ENCODE measurements at regions not wholly inside any gene's neighbourhood (a gene's known extent, or its start where the extent isn't known, plus 50 kb on each side); places are given as distances from the start of the nearest gene placed in this dataset.

DNA sequence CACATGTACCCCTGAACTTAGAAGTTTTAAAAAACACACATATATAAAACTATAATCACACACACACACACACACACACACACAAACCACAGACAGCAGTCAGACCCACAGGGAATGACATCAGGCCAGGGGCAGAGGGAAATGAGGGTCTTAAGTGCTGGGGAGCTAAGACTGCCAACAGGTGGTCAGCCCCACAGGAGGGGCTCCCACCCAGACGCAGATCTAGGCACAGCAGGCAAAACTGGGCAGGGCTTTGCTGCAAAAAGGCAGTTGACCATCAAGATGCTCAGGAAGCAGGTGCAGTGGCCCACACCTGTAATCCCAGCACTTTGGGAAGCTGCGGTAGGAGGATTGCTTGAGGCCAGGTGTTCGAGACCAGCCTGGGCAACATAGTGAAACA lies 121.0 kb upstream of the LSM14A start:
- Histone ChIP-seq H3K27ac (ENCODE audit: low read depth in 1 of 2, low read length in 2 of 2) (no peak overlapping the region), H3K36me3 (ENCODE audit: control insufficient read depth in 1 of 2, insufficient read depth in 2 of 2, low read length in 1 of 2) (no peaks in the 10 kb centered on the region), H3K9me3 (ENCODE audit: control insufficient read depth, low read length) (no peaks in the 10 kb centered on the region), H3K4me3 (ENCODE audit: low read length in 2 of 2) (no peak overlapping the region), H3K27me3 (ENCODE audit: control insufficient read depth in 1 of 2, insufficient read depth in 2 of 2, low read length in 1 of 2) (no peaks in the 10 kb centered on the region), H3K4me1 (ENCODE audit: control insufficient read depth in 1 of 2, insufficient read depth in 2 of 2, low read length in 2 of 2) (no peaks in the 10 kb centered on the region)
- no peak for ATAC-seq (ENCODE audit: low FRiP score)
- intact Hi-C loops (cut with DNase I) = no loop called here
- DNase-seq = no peak
- WGBS, 2 donors = 84 to 88% methylated on average over 3 of the region's 3 CpGs

DNA sequence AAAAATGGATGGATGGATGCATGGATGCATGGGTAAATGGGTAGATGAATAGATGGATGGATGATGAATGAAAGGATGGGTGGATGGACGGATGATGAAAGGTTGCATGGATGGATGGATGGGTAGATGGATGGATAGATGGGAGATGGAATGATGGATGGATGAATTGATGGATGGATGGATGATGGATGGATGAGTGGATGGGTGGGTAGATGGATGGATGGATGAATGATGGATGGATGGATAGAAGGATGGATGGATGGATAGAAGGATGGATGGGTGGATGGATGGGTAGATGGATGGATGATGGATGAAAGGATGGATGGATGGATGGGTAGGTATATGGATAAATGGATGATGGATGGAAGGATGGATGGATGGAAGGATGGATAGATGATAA lies 115.1 kb upstream of the LSM14A start:
- no peaks in the 10 kb centered on the region for H3K4me1 ChIP-seq (ENCODE audit: control insufficient read depth in 1 of 2, insufficient read depth in 2 of 2, low read length in 2 of 2)
- WGBS, 2 donors = 79 to 82% methylated on average over 1 of the region's 1 CpG
- H3K27ac ChIP-seq (ENCODE audit: low read depth in 1 of 2, low read length in 2 of 2) = no peak overlapping the region
- no peaks in the 10 kb centered on the region for H3K36me3 ChIP-seq (ENCODE audit: control insufficient read depth in 1 of 2, insufficient read depth in 2 of 2, low read length in 1 of 2)
- intact Hi-C loops (cut with DNase I) = no loop called here
- no peak for DNase-seq
- H3K9me3 ChIP-seq (ENCODE audit: control insufficient read depth, low read length) = no peaks in the 10 kb centered on the region
- no peaks in the 10 kb centered on the region for H3K27me3 ChIP-seq (ENCODE audit: control insufficient read depth in 1 of 2, insufficient read depth in 2 of 2, low read length in 1 of 2)
- no peak for ATAC-seq (ENCODE audit: low FRiP score)
- H3K4me3 ChIP-seq (ENCODE audit: low read length in 2 of 2) = no peak overlapping the region

DNA sequence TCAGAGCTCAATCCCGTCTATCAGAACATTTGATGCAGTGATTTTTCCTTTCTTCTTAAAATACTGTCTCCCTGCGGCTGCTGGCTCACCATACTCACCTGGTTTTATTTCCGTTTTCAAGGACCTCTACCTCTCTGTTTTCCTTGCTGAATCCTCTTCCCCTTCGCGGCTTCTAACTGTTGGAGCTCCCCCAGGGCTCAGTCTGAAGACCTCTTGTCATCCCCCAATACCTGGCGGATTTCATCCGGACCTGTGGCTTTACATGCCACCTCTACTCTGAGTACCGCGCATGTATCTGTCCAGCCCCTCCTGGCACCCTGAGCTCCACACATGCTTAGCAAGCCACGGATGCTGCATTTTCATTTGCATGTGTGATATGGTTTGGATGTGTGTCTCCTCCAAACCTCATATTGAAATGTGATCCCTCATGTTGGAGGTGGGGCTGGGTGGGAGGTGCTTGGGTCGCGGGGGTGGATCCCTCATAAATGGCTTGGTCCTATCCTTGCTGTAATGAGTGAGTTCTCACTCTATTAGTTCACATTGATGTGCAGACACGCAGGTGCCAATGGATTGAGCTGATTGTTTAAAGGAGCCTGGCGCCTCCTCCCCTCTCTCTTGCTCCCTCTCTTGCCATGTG lies 106.2 kb upstream of the LSM14A start:
- H3K27me3 ChIP-seq (ENCODE audit: control insufficient read depth in 1 of 2, insufficient read depth in 2 of 2, low read length in 1 of 2) = no peaks in the 10 kb centered on the region
- no peak overlapping the region for H3K27ac ChIP-seq (ENCODE audit: low read depth in 1 of 2, low read length in 2 of 2)
- H3K4me3 ChIP-seq (ENCODE audit: low read length in 2 of 2) = no peak overlapping the region
- ATAC-seq (ENCODE audit: low FRiP score) (no peak), DNase-seq (no peak)
- no peaks in the 10 kb centered on the region for H3K4me1 ChIP-seq (ENCODE audit: control insufficient read depth in 1 of 2, insufficient read depth in 2 of 2, low read length in 2 of 2)
- H3K36me3 ChIP-seq (ENCODE audit: control insufficient read depth in 1 of 2, insufficient read depth in 2 of 2, low read length in 1 of 2) = no peaks in the 10 kb centered on the region
- intact Hi-C loops (cut with DNase I) = no loop called here
- 31 to 41% methylated on average over 14 of the region's 14 CpGs for WGBS, 2 donors
- H3K9me3 ChIP-seq (ENCODE audit: control insufficient read depth, low read length) = peaks cover 1% of the 10 kb centered on the region

DNA sequence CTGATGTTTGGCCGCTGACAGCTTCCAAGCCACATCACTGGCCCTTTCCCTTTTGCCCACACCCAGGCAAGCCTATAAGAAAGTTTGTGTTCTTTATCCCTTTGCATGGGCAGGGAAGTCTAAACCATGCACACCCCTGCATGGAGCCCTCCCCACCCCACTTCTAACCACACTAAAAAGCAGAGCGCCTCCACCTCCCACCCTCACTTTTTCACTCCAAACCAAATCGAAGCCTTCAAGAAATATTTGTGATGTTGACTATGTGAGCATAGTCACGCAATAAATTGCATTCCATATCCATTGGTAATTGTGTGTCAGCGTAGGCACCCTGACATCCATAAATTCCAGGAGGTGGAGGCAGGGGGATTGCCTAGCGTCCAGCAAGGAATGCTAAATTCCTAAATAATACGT lies 104.4 kb upstream of the LSM14A start:
- Histone ChIP-seq H3K9me3 (ENCODE audit: control insufficient read depth, low read length) (peaks cover 1% of the 10 kb centered on the region), H3K4me3 (ENCODE audit: low read length in 2 of 2) (no peak overlapping the region), H3K4me1 (ENCODE audit: control insufficient read depth in 1 of 2, insufficient read depth in 2 of 2, low read length in 2 of 2) (no peaks in the 10 kb centered on the region), H3K36me3 (ENCODE audit: control insufficient read depth in 1 of 2, insufficient read depth in 2 of 2, low read length in 1 of 2) (no peaks in the 10 kb centered on the region), H3K27ac (ENCODE audit: low read depth in 1 of 2, low read length in 2 of 2) (no peak overlapping the region), H3K27me3 (ENCODE audit: control insufficient read depth in 1 of 2, insufficient read depth in 2 of 2, low read length in 1 of 2) (no peaks in the 10 kb centered on the region)
- ATAC-seq (ENCODE audit: low FRiP score) = no peak
- 56 to 60% methylated on average over 7 of the region's 7 CpGs for WGBS, 2 donors
- no peak for DNase-seq
- intact Hi-C loops (cut with DNase I) = no loop called here

DNA sequence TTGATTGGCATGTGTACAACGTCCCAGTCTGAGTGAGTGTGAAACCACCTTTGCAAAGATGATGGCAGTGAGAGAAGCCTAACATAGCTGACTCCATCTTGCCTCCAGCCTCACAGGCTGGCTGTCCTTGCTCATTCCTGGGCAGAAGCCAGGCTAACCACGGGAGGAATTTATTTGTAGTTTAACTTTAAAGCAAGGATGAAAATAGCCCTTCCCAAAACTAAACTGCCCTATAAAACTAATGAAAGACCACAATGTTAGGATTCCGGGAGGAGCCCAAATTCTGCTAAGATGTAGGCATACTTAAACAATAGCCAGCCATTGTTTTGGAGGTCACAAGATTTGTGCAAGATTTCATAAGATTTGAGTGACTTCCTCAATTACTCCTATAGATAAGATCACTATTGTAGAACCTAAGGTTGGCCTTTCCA lies 96.6 kb upstream of the LSM14A start:
- 34 to 35% methylated on average over 3 of the region's 3 CpGs for WGBS, 2 donors
- ATAC-seq (ENCODE audit: low FRiP score) (no peak), DNase-seq (no peak)
- H3K36me3 ChIP-seq (ENCODE audit: control insufficient read depth in 1 of 2, insufficient read depth in 2 of 2, low read length in 1 of 2) = no peaks in the 10 kb centered on the region
- intact Hi-C loops (cut with DNase I) = no loop called here
- H3K27me3 ChIP-seq (ENCODE audit: control insufficient read depth in 1 of 2, insufficient read depth in 2 of 2, low read length in 1 of 2) = no peaks in the 10 kb centered on the region
- H3K4me3 ChIP-seq (ENCODE audit: low read length in 2 of 2) = no peak overlapping the region
- H3K27ac ChIP-seq (ENCODE audit: low read depth in 1 of 2, low read length in 2 of 2) = no peak overlapping the region
- H3K9me3 ChIP-seq (ENCODE audit: control insufficient read depth, low read length) = no peaks in the 10 kb centered on the region
- no peaks in the 10 kb centered on the region for H3K4me1 ChIP-seq (ENCODE audit: control insufficient read depth in 1 of 2, insufficient read depth in 2 of 2, low read length in 2 of 2)

DNA sequence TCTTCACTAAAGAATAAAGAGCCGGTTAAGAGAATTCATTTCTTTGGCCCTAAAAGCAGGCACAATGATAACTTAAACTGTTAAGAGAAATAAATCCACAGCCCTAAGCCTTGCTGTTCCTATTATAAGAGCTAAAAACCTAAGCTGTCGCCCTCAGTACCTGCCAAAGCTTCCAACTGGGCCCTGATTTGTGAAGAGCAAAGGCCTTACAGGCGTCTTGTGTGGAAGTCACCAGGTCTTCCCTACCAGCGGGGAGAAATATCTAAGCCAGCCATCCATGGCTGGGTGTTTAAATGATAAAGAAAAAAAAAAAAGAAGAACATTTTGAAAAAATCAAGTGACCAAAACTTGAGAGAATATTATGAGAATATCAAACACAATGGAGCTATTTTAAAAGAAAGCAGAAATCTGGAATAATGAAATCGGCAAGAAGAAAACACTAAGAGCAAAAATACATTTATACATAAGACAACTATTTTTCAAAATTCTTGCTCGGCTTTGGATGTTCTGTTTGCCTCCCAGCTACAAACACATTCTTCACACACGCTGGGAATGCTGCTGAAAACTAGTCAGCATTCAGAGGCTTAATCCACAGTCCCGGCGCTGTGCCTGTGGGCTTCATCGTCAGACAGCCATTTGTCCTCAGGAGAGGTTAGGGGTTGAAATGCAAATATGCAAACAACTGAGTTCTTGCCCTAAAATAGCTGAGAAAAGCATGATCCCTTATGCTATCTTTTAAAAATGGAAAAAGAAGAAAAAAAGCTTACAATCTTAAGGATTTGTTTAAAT lies 89.8 kb upstream of the LSM14A start:
- DNase-seq (no peak), ATAC-seq (ENCODE audit: low FRiP score) (no peak)
- Histone ChIP-seq H3K9me3 (ENCODE audit: control insufficient read depth, low read length) (peaks cover 3% of the 10 kb centered on the region), H3K4me3 (ENCODE audit: low read length in 2 of 2) (no peak overlapping the region), H3K4me1 (ENCODE audit: control insufficient read depth in 1 of 2, insufficient read depth in 2 of 2, low read length in 2 of 2) (no peaks in the 10 kb centered on the region), H3K27me3 (ENCODE audit: control insufficient read depth in 1 of 2, insufficient read depth in 2 of 2, low read length in 1 of 2) (no peaks in the 10 kb centered on the region), H3K27ac (ENCODE audit: low read depth in 1 of 2, low read length in 2 of 2) (no peak overlapping the region), H3K36me3 (ENCODE audit: control insufficient read depth in 1 of 2, insufficient read depth in 2 of 2, low read length in 1 of 2) (no peaks in the 10 kb centered on the region)
- 29 to 33% methylated on average over 10 of the region's 10 CpGs for WGBS, 2 donors
- intact Hi-C loops (cut with DNase I) = no loop called here

DNA sequence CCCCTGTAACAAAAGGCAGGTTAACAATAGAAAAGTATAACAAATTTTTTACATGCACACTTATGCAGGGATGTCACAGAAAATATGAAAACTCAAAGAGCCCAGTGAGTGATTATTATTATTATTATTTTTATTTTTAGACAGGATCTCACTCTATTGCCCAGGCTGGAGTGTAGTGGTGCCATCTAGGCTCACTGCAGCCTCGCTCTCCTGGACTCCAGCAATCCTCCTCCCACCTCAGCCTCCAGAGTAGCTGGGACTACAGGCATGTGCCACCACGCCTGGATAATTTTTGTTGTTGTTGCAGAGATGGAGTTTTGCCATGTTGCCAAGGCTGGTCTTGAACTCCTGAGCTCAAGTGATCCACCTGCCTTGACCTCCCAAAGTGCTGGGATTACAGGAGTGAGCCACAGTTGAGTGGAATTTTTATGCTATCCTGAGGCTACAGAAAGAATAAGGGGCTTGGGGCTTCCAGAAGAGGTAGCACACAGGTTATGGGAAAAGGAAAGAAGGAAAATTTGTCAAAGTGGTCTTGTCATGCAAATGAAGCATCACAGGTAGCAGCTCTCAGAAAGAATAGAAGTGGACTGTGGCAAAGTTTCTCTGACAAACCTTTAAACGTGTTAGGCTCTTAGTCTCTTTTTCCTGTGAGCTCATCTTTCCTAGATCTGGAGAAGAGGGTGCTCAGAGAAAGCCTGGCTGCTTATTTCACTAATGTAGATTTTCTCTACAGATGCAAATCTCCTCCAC lies 87.7 kb upstream of the LSM14A start:
- no peak for DNase-seq
- Histone ChIP-seq H3K27ac (ENCODE audit: low read depth in 1 of 2, low read length in 2 of 2) (no peak overlapping the region), H3K4me3 (ENCODE audit: low read length in 2 of 2) (no peak overlapping the region), H3K27me3 (ENCODE audit: control insufficient read depth in 1 of 2, insufficient read depth in 2 of 2, low read length in 1 of 2) (no peaks in the 10 kb centered on the region), H3K9me3 (ENCODE audit: control insufficient read depth, low read length) (peaks cover 3% of the 10 kb centered on the region), H3K4me1 (ENCODE audit: control insufficient read depth in 1 of 2, insufficient read depth in 2 of 2, low read length in 2 of 2) (no peaks in the 10 kb centered on the region), H3K36me3 (ENCODE audit: control insufficient read depth in 1 of 2, insufficient read depth in 2 of 2, low read length in 1 of 2) (no peaks in the 10 kb centered on the region)
- intact Hi-C loops (cut with DNase I) = no loop called here
- WGBS, 2 donors = 42 to 44% methylated on average over 3 of the region's 3 CpGs
- no peak for ATAC-seq (ENCODE audit: low FRiP score)

DNA sequence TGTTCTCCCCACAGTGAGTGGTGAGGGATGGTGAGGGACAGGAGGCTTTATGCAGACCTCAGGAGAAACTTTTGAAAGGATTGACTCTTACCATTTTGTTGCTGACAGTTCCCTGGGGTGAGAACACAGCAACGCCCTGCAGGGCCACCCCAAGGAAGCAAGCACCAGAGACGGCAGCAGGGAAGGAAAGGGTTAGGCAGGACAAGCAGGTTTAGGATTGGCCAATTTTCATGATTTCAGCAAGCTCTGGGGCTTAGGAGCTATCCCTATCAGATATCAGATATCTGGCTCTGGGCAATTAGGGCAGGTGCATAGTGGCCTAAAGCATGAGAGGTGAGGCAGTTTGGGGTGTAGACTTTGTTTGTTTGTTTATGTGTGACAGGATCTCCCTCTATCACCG lies 87.0 kb upstream of the LSM14A start:
- Histone ChIP-seq H3K27ac (ENCODE audit: low read depth in 1 of 2, low read length in 2 of 2) (no peak overlapping the region), H3K4me3 (ENCODE audit: low read length in 2 of 2) (no peak overlapping the region), H3K27me3 (ENCODE audit: control insufficient read depth in 1 of 2, insufficient read depth in 2 of 2, low read length in 1 of 2) (no peaks in the 10 kb centered on the region), H3K36me3 (ENCODE audit: control insufficient read depth in 1 of 2, insufficient read depth in 2 of 2, low read length in 1 of 2) (no peaks in the 10 kb centered on the region), H3K9me3 (ENCODE audit: control insufficient read depth, low read length) (peaks cover 3% of the 10 kb centered on the region), H3K4me1 (ENCODE audit: control insufficient read depth in 1 of 2, insufficient read depth in 2 of 2, low read length in 2 of 2) (no peaks in the 10 kb centered on the region)
- no peak for DNase-seq
- intact Hi-C loops (cut with DNase I) = no loop called here
- ATAC-seq (ENCODE audit: low FRiP score) = no peak
- 21 to 39% methylated on average over 3 of the region's 3 CpGs for WGBS, 2 donors

DNA sequence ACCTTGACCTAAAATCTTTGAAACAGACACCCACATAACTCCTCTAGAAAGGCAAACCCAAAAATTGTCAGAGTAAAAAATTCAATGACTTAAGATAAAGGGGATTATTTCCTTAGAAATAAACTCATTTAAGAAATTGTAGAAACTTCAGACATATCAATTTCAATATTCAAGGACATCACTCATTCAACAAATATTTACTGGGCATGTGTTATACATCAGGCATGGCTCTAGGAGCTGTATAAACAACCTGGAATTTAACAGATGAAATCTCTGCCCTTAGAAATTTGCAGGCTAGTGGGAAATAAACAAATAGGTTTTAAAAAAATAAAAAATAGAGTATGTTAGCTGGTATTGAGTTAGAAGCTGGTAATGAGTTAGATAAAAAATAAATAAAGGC lies 84.0 kb upstream of the LSM14A start:
- intact Hi-C loops (cut with DNase I) = no loop called here
- no peak for ATAC-seq (ENCODE audit: low FRiP score)
- Histone ChIP-seq H3K36me3 (ENCODE audit: control insufficient read depth in 1 of 2, insufficient read depth in 2 of 2, low read length in 1 of 2) (no peaks in the 10 kb centered on the region), H3K27ac (ENCODE audit: low read depth in 1 of 2, low read length in 2 of 2) (no peak overlapping the region), H3K9me3 (ENCODE audit: control insufficient read depth, low read length) (peaks cover 3% of the 10 kb centered on the region), H3K27me3 (ENCODE audit: control insufficient read depth in 1 of 2, insufficient read depth in 2 of 2, low read length in 1 of 2) (no peaks in the 10 kb centered on the region), H3K4me1 (ENCODE audit: control insufficient read depth in 1 of 2, insufficient read depth in 2 of 2, low read length in 2 of 2) (no peaks in the 10 kb centered on the region), H3K4me3 (ENCODE audit: low read length in 2 of 2) (no peak overlapping the region)
- DNase-seq = no peak
